HG02798 (cell line): ENCODE measurements at regions not wholly inside any gene's neighbourhood (a gene's known extent, or its start where the extent isn't known, plus 50 kb on each side); places are given as distances from the start of the nearest gene placed in this dataset.

Experiments used
- ATAC-seq: cut with Tn5 transposase; IDR thresholded peaks from one replicate; pipeline ENCODE4 v1.9.1; 2021; ENCODE audit warnings: mild to moderate bottlenecking; ENCODE audit not compliant: unreplicated experiment, poor library complexity

- no peak for ATAC-seq
Measured at GRCh38 chr9:11414241-11414640, 801.4 kb upstream of the PTPRD start.

DNA sequence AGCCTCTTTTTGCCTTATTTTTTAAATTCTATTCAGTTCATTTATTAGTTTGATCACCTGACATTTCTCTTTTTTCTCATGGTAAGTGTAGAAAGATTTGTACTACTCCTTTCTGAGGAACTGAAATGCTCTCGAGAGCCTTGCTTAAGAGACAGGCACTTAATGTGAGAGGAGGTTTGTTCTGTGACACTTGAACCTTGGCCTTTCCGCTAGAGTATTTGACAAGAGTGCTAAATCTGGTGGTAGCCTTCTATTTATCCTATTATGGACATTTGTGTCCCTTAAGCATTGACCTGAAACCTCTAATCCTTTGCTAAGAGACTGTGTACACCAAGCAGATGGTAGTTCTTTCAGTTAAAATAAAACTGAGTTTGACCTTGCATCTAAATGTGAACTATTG is 805.0 kb upstream of the PTPRD start:
- ATAC-seq: no peak

DNA sequence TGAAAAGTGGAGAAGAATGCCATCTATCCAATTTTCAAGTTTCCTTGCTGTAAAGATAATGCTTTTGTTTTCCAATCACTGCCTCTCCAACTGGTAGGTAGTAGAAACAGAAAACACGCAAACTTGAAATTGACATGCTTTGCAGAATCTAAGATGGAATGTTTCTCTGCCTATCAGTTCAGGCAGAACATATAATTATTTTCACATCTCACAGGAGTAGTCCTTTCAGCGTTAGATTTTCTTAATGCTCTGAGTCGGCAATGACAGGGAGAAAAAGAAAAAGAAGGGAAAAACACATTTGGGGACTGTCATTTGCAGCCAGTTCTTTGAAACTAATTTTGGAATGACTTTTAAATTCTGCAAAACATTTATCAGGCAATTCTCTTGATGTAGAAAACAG is 818.7 kb upstream of the PTPRD start:
- no peak for ATAC-seq

DNA sequence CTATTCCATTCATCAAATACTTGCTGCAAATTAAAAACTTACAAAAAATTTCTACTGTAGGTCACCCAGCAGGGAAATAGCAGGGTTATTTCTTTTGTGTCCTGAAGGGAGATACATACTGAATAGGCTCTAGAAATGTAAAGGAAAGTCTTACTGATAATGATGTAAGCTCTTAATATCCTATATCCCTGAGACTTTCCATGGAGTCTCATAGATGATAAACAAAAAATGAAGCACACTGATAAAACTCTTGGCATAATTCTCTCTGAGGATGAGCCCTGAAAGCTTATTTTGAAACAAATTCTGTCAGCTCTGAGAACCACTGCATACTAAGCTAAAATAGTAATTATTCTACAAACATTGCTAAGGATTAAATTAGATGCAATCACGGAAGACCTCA is 819.6 kb upstream of the PTPRD start:
- ATAC-seq: no peak

DNA sequence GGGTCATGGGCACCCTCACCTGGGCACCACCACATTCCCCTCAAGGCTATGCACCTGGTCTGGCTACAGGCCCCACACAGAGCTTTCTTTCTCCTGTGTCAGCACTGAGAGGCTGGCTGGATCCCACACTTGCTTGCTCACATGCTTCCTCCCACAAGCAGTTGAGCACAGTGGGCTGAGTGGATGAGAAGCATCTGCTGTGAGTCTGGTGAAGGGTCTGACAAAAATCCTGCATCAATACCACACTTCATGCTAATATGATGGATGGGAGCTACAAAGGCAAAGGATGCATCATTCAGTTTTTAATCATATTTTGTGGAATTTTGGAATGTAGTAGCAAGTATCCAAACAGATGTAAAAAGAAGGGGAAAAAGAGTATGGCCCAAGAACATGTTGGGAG is 830.8 kb upstream of the PTPRD start:
- no peak for ATAC-seq

- no peak for ATAC-seq
Measured at GRCh38 chr9:11457825-11458790, 845.3 kb upstream of the PTPRD start.

- ATAC-seq: no peak
Measured at GRCh38 chr9:11469745-11470144, 856.9 kb upstream of the PTPRD start.

- no peak for ATAC-seq
Measured at GRCh38 chr9:11471321-11471720, 858.5 kb upstream of the PTPRD start.

- ATAC-seq: no peak
Measured at GRCh38 chr9:11500780-11501179, 888.0 kb upstream of the PTPRD start.

- ATAC-seq: no peak
Measured at GRCh38 chr9:11506980-11507379, 894.2 kb upstream of the PTPRD start.

- no peak for ATAC-seq
Measured at GRCh38 chr9:11537566-11537965, 924.8 kb upstream of the PTPRD start.

GRCh38 chr9:11542781-11543180 is 930.0 kb upstream of the PTPRD start:
- ATAC-seq: no peak

- no peak for ATAC-seq
Measured at GRCh38 chr9:11546231-11546630, 933.4 kb upstream of the PTPRD start.

GRCh38 chr9:11549311-11549794 is 936.6 kb upstream of the PTPRD start:
- ATAC-seq: no peak

- no peak for ATAC-seq
Measured at GRCh38 chr9:11551106-11551505, 938.3 kb upstream of the PTPRD start.

DNA sequence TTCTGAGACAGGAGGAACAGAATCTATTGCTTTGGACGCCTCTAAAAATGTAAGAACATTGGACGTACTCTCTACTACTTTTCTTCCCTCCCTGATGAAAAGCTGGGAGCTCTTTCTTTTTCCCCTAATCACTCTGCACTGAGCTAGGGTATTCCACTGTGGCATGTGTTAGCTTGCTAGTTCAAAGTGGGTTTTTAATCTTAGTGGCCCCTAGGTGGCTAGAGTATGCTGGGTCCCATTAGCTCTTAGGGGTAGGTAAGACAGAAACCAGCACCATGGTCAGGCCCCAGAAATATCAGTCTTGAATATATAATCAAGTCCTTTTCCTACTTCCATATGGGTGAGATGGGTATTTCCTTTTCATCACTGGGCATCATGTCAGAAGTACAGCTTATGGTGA is 945.2 kb upstream of the PTPRD start:
- ATAC-seq: no peak

DNA sequence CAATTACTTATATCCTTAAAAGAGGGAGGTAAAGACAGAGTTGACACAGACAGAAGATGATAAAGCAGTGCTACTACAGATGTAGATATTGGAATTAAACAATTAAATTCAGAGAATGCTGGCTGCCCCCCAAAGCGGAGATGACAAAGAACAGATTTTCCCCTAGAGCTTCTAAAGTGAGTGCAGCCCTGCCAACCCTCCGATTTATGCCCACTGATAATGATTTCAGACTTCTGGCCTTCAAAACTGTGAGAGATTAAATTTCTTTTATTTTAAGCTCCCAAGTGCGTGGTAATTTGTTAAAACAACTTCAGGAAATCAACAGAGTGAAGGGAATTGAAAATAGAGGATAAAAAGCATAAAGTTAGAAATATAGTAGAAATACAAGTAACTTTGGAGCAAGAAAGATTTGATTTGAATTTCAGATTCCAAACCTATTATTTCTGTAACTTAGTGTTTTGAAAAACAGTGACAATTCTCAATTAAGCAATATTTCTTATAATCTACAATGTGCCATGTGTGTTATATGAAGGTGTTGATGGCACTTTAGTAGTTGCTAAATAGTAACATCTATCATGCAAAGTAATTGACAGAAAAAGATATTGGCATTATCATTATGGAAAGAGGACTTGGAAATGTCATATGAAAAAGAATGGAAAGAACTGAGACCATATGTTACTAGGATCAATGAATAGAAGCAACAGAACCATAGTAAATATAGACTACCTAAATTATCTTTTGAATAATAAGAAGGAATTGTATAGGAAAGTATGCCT is 946.4 kb upstream of the PTPRD start:
- ATAC-seq: no peak

- ATAC-seq: no peak
Measured at GRCh38 chr9:11577522-11577921, 964.7 kb upstream of the PTPRD start.

GRCh38 chr9:11595756-11596155 is 983.0 kb upstream of the PTPRD start:
- ATAC-seq: no peak

GRCh38 chr9:11618241-11618805 is 1005.5 kb upstream of the PTPRD start:
- ATAC-seq: no peak

- ATAC-seq: no peak
Measured at GRCh38 chr9:11632691-11633090, 1019.9 kb upstream of the PTPRD start.
